ENCODE measurements at regions not wholly inside any gene's neighbourhood (a gene's known extent, or its start where the extent isn't known, plus 50 kb on each side); places are given as distances from the start of the nearest gene placed in this dataset.
"Not testable (repeated sequence)": the region's sequence is repeated elsewhere in the genome, so short reads cannot be mapped to it uniquely, and the experiment has no call there.

- H3K27ac Mint-ChIP-seq: no peak overlapping the region
- no peak for TF ChIP-seq CTCF (IDR thresholded peaks at IDR 0.05)
- peaks cover 6% of the 10 kb centered on the region; the same call in 1 of the 2 replicates for H3K27me3 Mint-ChIP-seq (ENCODE audit: insufficient read depth)
- no peaks in the 10 kb centered on the region for H3K4me1 Mint-ChIP-seq (ENCODE audit: low read depth)
- peaks cover 12% of the 10 kb centered on the region for H3K36me3 Mint-ChIP-seq (ENCODE audit: low read depth)
- peaks cover 9% of the 10 kb centered on the region for H3K9me3 Mint-ChIP-seq
- peak; percentile 62 for DNase-seq
- no peak overlapping the region for H3K4me3 Mint-ChIP-seq
Observed at GRCh38 chr2:19623488-19623887, 265.1 kb upstream of the OSR1 start.

DNA sequence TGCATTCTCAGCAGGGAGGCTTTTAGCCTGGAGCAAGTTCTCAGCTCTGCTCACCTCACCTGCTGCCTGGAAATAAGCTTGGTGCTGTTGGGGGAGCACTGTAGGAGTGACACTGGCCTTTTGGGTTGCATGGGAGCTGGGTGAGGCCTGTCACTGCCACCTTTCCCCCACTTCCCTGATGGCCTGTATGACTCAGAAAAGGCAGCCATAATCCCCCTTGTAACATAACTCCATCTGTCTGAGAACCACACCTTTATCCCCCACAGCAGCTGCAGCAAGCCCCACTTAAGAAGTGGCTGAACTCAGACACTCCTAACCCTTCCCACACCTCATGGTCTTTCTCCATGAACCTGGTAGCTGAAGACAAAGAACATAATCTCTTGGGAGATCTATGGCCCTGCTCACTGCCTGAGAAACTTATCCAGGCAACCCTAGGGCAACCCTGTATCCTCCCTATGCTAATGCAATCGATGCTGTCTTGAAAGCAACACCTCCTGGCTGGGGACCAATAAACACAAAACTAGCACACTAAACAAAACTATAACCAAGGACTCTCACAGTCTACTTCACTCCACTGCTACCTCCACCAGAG, 258.9 kb upstream of the OSR1 start:
- peaks cover 38% of the 10 kb centered on the region for H3K36me3 Mint-ChIP-seq (ENCODE audit: low read depth)
- peaks cover 33% of the 10 kb centered on the region for H3K9me3 Mint-ChIP-seq
- peaks cover 18% of the 10 kb centered on the region for H3K4me1 Mint-ChIP-seq (ENCODE audit: low read depth)
- peaks cover 6% of the 10 kb centered on the region for H3K27me3 Mint-ChIP-seq (ENCODE audit: insufficient read depth)
- no peak for TF ChIP-seq CTCF (IDR thresholded peaks at IDR 0.05)
- H3K27ac Mint-ChIP-seq: no peak overlapping the region
- no peak overlapping the region for H3K4me3 Mint-ChIP-seq
- DNase-seq: no peak

DNA sequence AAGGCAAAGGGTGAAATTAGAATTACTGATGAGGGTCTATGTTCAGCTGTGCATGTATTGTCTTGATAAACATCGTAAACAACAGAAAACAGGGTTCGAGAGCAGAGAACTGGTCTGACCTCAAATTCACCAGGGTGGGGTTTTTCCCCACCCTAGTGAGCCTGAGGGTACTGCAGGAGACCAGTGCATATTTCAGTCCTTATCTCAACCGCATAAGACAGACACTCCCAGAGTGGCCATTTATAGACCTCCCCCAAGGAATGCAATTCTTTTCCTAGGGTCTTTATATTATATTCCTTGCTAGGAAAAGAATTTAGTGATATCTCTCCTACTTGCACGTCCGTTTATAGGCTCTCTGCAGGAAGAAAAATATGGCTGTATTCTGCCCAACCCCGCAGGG, 257.0 kb upstream of the OSR1 start:
- Mint-ChIP-seq H3K36me3 (ENCODE audit: low read depth) (peaks cover 38% of the 10 kb centered on the region), H3K4me1 (ENCODE audit: low read depth) (peaks cover 35% of the 10 kb centered on the region), H3K9me3 (peaks cover 33% of the 10 kb centered on the region)
- not testable (repeated sequence) for H3K27ac Mint-ChIP-seq; DNase-seq; H3K4me3 Mint-ChIP-seq; H3K27me3 Mint-ChIP-seq (ENCODE audit: insufficient read depth)

DNA sequence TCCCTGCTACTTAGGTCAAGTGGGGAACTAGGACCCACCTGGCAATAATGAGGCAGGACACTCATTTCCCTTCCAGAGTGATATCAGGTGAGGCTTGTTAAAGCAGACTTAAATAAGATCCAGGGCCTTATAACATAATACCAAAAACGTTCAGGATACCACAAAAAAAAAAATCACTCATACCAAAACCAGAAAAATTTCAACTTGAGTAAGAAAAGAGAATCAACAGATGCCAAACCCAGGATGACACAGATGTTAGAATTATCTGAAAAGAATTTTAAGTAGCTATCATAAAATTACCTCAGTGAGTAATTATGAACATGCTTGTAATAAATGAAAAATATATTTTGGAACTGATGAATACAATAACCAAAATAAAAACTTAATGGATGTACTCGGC, 255.6 kb upstream of the OSR1 start:
- peaks cover 33% of the 10 kb centered on the region for H3K9me3 Mint-ChIP-seq

DNA sequence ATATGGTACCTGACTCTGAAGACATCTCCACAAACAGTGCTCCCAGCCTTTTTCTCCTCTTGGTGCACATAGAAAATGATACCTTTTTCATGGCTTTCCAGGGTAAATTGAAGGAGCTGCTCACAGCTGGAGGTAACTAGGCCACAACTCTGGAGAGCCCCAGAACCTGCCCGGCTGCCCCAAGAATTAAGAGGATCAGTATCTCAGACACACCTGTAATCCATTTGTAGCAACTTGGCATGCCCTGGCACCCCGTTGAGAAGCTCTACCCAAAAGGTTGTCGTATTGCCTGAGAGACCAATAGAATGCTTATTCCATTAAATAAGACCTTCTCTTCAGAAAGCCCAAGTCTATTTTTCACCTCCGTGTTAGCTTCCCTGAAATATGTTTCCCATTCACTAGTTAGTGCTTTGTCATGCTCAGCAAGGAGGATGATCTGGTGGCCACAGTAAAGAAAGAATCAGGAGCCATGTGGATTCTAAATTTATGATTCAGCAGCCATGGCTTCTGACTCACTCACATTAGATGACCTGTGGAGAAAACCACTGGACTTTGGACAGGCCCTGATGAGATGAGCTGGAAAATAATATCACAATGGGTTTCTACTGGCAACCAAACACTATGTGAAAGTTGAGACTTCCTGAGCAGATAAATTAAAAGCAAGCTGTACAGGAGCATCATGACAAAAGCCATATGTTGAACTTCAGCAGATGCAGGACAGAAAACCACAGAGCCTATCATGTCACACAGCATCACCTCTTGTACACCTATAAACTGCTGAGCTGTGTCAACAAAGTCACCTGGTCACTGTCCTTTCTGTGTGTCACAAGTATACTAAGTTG, 253.3 kb upstream of the OSR1 start:
- Mint-ChIP-seq H3K27ac (peak overlapping the region; percentile 95), H3K9me3 (peaks cover 24% of the 10 kb centered on the region), H3K27me3 (ENCODE audit: insufficient read depth) (no peaks in the 10 kb centered on the region), H3K36me3 (ENCODE audit: low read depth) (peaks cover 27% of the 10 kb centered on the region), H3K4me1 (ENCODE audit: low read depth) (peaks cover 72% of the 10 kb centered on the region), H3K4me3 (peak overlapping the region; percentile 43; the same call in 1 of the 2 replicates)
- DNase-seq: peak; percentile 99
- no peak for TF ChIP-seq CTCF (IDR thresholded peaks at IDR 0.05)

More for the DNA sequence above, 255.6 kb upstream of the OSR1 start:
- Mint-ChIP-seq H3K4me1 (ENCODE audit: low read depth) (peaks cover 49% of the 10 kb centered on the region), H3K36me3 (ENCODE audit: low read depth) (peaks cover 38% of the 10 kb centered on the region), H3K4me3 (no peak overlapping the region; the same call in 1 of the 2 replicates), H3K27ac (peak overlapping the region; percentile 59; the same call in 1 of the 2 replicates), H3K27me3 (ENCODE audit: insufficient read depth) (peaks cover 3% of the 10 kb centered on the region)
- TF ChIP-seq CTCF (IDR thresholded peaks at IDR 0.05): no peak
- DNase-seq: peak; percentile 27

DNA sequence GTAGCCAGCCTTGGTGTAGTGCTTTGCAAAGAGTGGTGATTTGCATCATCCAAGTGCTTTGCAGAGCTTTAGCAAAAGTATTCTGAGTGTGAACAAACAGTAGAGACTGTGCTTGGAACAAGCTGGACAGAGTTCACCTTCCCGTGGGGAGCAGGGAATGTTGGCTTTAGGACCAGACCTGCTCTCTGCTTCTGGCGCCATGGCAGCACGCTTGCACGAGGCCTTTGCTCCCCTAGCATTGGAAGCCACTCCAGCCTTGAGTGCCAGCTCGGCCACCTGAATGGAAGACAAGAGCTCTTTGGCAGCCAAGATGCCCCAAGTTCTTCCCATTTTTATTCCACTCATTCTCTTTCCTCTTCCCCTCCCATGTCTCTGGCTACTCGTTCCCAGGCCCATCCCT, 250.8 kb upstream of the OSR1 start:
- H3K27ac Mint-ChIP-seq: peak overlapping the region; percentile 28
- peaks cover 69% of the 10 kb centered on the region for H3K4me1 Mint-ChIP-seq (ENCODE audit: low read depth)
- H3K36me3 Mint-ChIP-seq (ENCODE audit: low read depth): peaks cover 5% of the 10 kb centered on the region
- no peak overlapping the region for H3K4me3 Mint-ChIP-seq
- H3K27me3 Mint-ChIP-seq (ENCODE audit: insufficient read depth): 0 out of 2 replicates have a peak, but pooled peaks cover 1% of the 10 kb centered on the region
- TF ChIP-seq CTCF (IDR thresholded peaks at IDR 0.05): no peak
- DNase-seq: no peak
- H3K9me3 Mint-ChIP-seq: peaks cover 3% of the 10 kb centered on the region
